ENCODE measurements at regions not wholly inside any gene's neighbourhood (a gene's known extent, or its start where the extent isn't known, plus 50 kb on each side); places are given as distances from the start of the nearest gene placed in this dataset.

GRCh38 chr22:49347376-49347775 lies 480.3 kb downstream of the BRD1 start:
- H3K14ac ChIP-seq (replicated peaks; ENCODE audit: low read depth, low read length), result no peak overlapping the region
- intact Hi-C loops (cut with micrococcal nuclease), result no loop called here
- H2AFZ ChIP-seq (replicated peaks; ENCODE audit: low read length, poor library complexity), result no peak overlapping the region
- no peak overlapping the region for H3K4ac ChIP-seq (ENCODE audit: low read depth, low read length)
- H2AK5ac ChIP-seq (ENCODE audit: low read depth, low read length), result no peak overlapping the region
- DNase-seq (no peak), ATAC-seq (ENCODE audit: low read depth) (no peak)
- no peaks in the 10 kb centered on the region for H3K79me1 ChIP-seq (ENCODE audit: low read depth in 1 of 2, low read length in 2 of 2)
- H3K9me1 ChIP-seq (ENCODE audit: insufficient read depth, low read length), result no peaks in the 10 kb centered on the region
- H2BK120ac ChIP-seq (ENCODE audit: low read depth, low read length), result no peak overlapping the region
- H3K23ac ChIP-seq (ENCODE audit: low read depth, low read length), result no peak overlapping the region
- H2BK15ac ChIP-seq (ENCODE audit: low read depth, low read length), result no peak overlapping the region
- WGBS, 2 experiments (ENCODE audit: extremely low coverage in 2 of 2, insufficient read length in 1 of 2), result no CpG with 5 or more reads among the region's 9 CpGs
- H3K56ac ChIP-seq (ENCODE audit: extremely low read depth, insufficient read depth, low read length), result no peak overlapping the region
- no peak for TF ChIP-seq CHD1 (IDR thresholded peaks at IDR 0.05; ENCODE audit: low read depth, low read length)
- TF ChIP-seq NFE2L2 (IDR thresholded peaks at IDR 0.05; ENCODE audit: low read depth, low read length), result no peak
- no peak for TF ChIP-seq CEBPB (IDR thresholded peaks at IDR 0.05; ENCODE audit: low read depth, low read length)
- no peak for TF ChIP-seq FOS (IDR thresholded peaks at IDR 0.05; ENCODE audit: low read depth, low read length)
- no peak for TF ChIP-seq CTCF (conservative IDR thresholded peaks at IDR 0.05; ENCODE audit: low read depth, low read length)
- no peak for TF ChIP-seq MAZ (IDR thresholded peaks at IDR 0.05; ENCODE audit: borderline replicate concordance, low read depth, low read length)
- TF ChIP-seq RAD21 (IDR thresholded peaks at IDR 0.05; ENCODE audit: low read length), result no peak
- no peak for TF ChIP-seq MXI1 (IDR thresholded peaks at IDR 0.05; ENCODE audit: borderline replicate concordance, low read depth, low read length)
- TF ChIP-seq USF2 (IDR thresholded peaks at IDR 0.05; ENCODE audit: low read depth, low read length), result no peak
- TF ChIP-seq RFX5 (IDR thresholded peaks at IDR 0.05; ENCODE audit: low read depth, low read length), result no peak
- no peak for TF ChIP-seq ELK1 (IDR thresholded peaks at IDR 0.05; ENCODE audit: borderline replicate concordance, low read depth, low read length)
- TF ChIP-seq POLR2A (IDR thresholded peaks at IDR 0.05; ENCODE audit: low read depth, low read length), result no peak
- H3K36me3 ChIP-seq (ENCODE audit: control insufficient read depth, insufficient read depth, low read length), result no peaks in the 10 kb centered on the region
- no peak overlapping the region for H2BK20ac ChIP-seq (ENCODE audit: low read depth, low read length)
- ChIA-PET POLR2A (ENCODE audit: unreplicated experiment) (no interaction called here), CTCF (no interaction called here)
- no peaks in the 10 kb centered on the region for H3K27me3 ChIP-seq (ENCODE audit: control insufficient read depth, insufficient read depth, low read length)
- H3K9me3 ChIP-seq (ENCODE audit: control insufficient read depth, insufficient read depth, low read length), result peaks cover 52% of the 10 kb centered on the region
- BruUV-seq (replicated peaks), result no TSS peak
- H2AK9ac ChIP-seq (replicated peaks; ENCODE audit: low read depth, low read length, poor library complexity), result no peak overlapping the region
- no peak overlapping the region for H2BK5ac ChIP-seq (ENCODE audit: low read depth, low read length, poor library complexity, severe bottlenecking)
- no peak overlapping the region for H4K91ac ChIP-seq (ENCODE audit: insufficient read depth, low read depth, low read length)
- no peaks in the 10 kb centered on the region for H4K20me1 ChIP-seq (ENCODE audit: insufficient read depth, low read length)
- no peak overlapping the region for H3K18ac ChIP-seq (ENCODE audit: low read depth, low read length)
- in situ Hi-C loops (cut with MboI; ENCODE audit: low sequenced_read_pairs), result no loop called here
- no peaks in the 10 kb centered on the region for H3K4me1 ChIP-seq (ENCODE audit: control insufficient read depth, insufficient read depth, low read length)
- no peak overlapping the region for H4K8ac ChIP-seq (ENCODE audit: low read depth in 2 of 2, low read length in 2 of 2)
- H3K4me2 ChIP-seq (ENCODE audit: low read depth, low read length), result no peak overlapping the region
- no peak overlapping the region for H3K27ac ChIP-seq (ENCODE audit: insufficient read depth, low read length)
- no peak overlapping the region for H3K4me3 ChIP-seq (ENCODE audit: insufficient read depth, low read depth, low read length)
- no peak overlapping the region for H4K5ac ChIP-seq (ENCODE audit: low read depth, low read length)
- dilution Hi-C loops (cut with HindIII; ENCODE audit: low sequenced_read_pairs, unreplicated experiment), result no loop called here
- no peak overlapping the region for H3K9ac ChIP-seq (ENCODE audit: low read depth, low read length)

Data from IMR-90 (cell line).